ENCODE measurements at regions not wholly inside any gene's neighbourhood (a gene's known extent, or its start where the extent isn't known, plus 50 kb on each side); places are given as distances from the start of the nearest gene placed in this dataset.

GRCh38 chr21:34022627-34023335 lies 50.6 kb upstream of the MRPS6 start (continued):
- TF ChIP-seq ZNF654 (tag by site-specific recombination; IDR thresholded peaks at IDR 0.05; ENCODE audit: low read depth) (no peak), FEZF1 (tag by site-specific recombination; IDR thresholded peaks at IDR 0.05) (0 out of 2 replicates have a peak, but pooled peaks have one; percentile 7)

GRCh38 chr21:34021726-34022125 lies 51.7 kb upstream of the MRPS6 start:
- Histone ChIP-seq H3K9me3 (ENCODE audit: control insufficient read depth, insufficient read depth, low read depth, low read length) (no peaks in the 10 kb centered on the region; the same call in 1 of the 2 replicates), H3K27ac (ENCODE audit: extremely low read depth, low read depth, low read length) (no peak overlapping the region), H3K36me3 (ENCODE audit: control insufficient read depth in 2 of 2, insufficient read depth in 1 of 2, low read length in 2 of 2) (no peaks in the 10 kb centered on the region), H3K4me3 (ENCODE audit: low read depth, low read length) (no peak overlapping the region), H3K4me1 (ENCODE audit: control insufficient read depth, insufficient read depth, low read length) (peaks cover 18% of the 10 kb centered on the region)
- TF ChIP-seq IKZF3 (tag by site-specific recombination; IDR thresholded peaks at IDR 0.05) (no peak), KLF10 (tag by site-specific recombination; IDR thresholded peaks at IDR 0.05) (no peak), ZFP69B (tag by site-specific recombination; IDR thresholded peaks at IDR 0.05) (no peak), ZNF629 (tag by site-specific recombination; IDR thresholded peaks at IDR 0.05) (no peak), ZNF610 (tag by site-specific recombination; IDR thresholded peaks at IDR 0.05; ENCODE audit: borderline replicate concordance) (no peak)
- TF ChIP-seq, protein P1, sequence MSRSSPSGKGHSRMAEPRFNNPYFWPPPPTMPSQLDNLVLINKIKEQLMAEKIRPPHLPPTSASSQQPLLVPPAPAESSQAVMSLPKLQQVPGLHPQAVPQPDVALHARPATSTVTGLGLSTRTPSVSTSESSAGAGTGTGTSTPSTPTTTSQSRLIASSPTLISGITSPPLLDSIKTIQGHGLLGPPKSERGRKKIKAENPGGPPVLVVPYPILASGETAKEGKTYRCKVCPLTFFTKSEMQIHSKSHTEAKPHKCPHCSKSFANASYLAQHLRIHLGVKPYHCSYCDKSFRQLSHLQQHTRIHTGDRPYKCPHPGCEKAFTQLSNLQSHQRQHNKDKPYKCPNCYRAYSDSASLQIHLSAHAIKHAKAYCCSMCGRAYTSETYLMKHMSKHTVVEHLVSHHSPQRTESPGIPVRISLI (tag by site-specific recombination; IDR thresholded peaks at IDR 0.05), result no peak
- ChIA-PET POLR2A (no interaction called here), CTCF (interaction anchor here (1.4 kb wide), 1 partner anchor 19 kb away, joined by 4 read pairs; no protein-coding TSS in a partner anchor)

- H3K27ac ChIP-seq (ENCODE audit: extremely low read depth, low read depth, low read length), result no peak overlapping the region
- TF ChIP-seq SETDB1 (IDR thresholded peaks at IDR 0.05; ENCODE audit: insufficient read length, low read length) (peak; percentile 61), ZNF280D (tag by site-specific recombination; IDR thresholded peaks at IDR 0.05) (peak; percentile 50; the same call in 1 of the 2 replicates), ZBTB1 (tag by site-specific recombination; IDR thresholded peaks at IDR 0.05) (no peak)
- ChIA-PET POLR2A (no interaction called here), CTCF (no interaction called here)
- H3K4me1 ChIP-seq (ENCODE audit: control insufficient read depth, insufficient read depth, low read length), result peaks cover 18% of the 10 kb centered on the region
- H3K9me3 ChIP-seq (ENCODE audit: control insufficient read depth, insufficient read depth, low read depth, low read length), result no peaks in the 10 kb centered on the region; the same call in 1 of the 2 replicates
- no peaks in the 10 kb centered on the region for H3K36me3 ChIP-seq (ENCODE audit: control insufficient read depth in 2 of 2, insufficient read depth in 1 of 2, low read length in 2 of 2)
- H3K4me3 ChIP-seq (ENCODE audit: low read depth, low read length), result no peak overlapping the region
Observed at GRCh38 chr21:34020983-34021553, 52.3 kb upstream of the MRPS6 start.

DNA sequence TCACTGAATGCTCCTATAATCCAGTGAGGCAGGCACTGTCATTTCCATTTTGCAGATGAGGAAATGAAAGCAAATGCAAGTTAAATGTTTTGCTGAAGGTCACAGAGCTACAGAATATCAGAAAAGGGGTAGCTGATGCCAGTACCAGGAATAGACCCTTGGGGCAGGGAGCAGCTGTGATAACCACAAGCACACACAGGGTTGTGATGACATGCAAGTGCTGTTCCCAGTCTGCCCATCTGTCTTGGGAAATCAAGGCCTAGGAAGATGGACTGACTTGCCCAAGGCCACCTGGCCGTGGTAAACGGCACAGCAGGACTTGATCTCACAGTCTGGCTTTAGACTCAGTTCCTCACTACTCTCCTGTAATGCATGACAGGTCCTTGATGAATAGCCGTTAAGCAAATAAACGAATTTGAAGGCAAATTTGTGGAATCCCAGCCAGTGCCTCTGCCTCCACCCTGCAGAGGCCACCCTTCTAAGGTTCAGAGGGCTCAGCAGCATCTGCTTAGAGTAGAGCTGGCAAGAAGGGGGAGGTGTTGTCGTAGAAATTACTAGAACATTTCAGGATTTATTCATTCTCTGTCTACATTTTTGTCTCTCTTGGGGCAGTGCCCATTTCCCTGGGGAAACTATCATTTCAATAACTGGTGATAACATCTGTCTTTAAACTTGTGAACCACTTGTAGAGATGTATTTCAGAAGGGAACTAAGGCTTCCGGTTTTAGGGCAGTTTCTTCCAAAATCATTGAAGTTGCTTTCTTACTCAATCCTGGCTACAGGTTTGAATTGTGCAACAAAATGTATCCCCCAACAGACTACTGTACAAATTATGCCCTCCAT lies 53.2 kb upstream of the MRPS6 start:
- CTCF ChIA-PET, result no interaction called here
- H3K9me3 ChIP-seq (ENCODE audit: control insufficient read depth, insufficient read depth, low read depth, low read length), result no peaks in the 10 kb centered on the region; the same call in 1 of the 2 replicates
- peak; percentile 51 for TF ChIP-seq CTCF (tag by site-specific recombination; IDR thresholded peaks at IDR 0.05)
- TF ChIP-seq ZIC2 (tag by site-specific recombination; IDR thresholded peaks at IDR 0.05), result peak; percentile 40; the same call in 1 of the 2 replicates
- TF ChIP-seq ZNF558 (tag by site-specific recombination; IDR thresholded peaks at IDR 0.05), result no peak
- peak; percentile 54; the same call in 1 of the 2 replicates for TF ChIP-seq TRIM28 (IDR thresholded peaks at IDR 0.05; ENCODE audit: borderline replicate concordance, low read length)
- TF ChIP-seq ZBTB7A (tag by site-specific recombination; IDR thresholded peaks at IDR 0.05; ENCODE audit: low read depth), result no peak
- H3K4me1 ChIP-seq (ENCODE audit: control insufficient read depth, insufficient read depth, low read length), result peaks cover 18% of the 10 kb centered on the region
- H3K36me3 ChIP-seq (ENCODE audit: control insufficient read depth in 2 of 2, insufficient read depth in 1 of 2, low read length in 2 of 2), result no peaks in the 10 kb centered on the region
- H3K4me3 ChIP-seq (ENCODE audit: low read depth, low read length), result no peak overlapping the region
- POLR2A ChIA-PET, result no interaction called here
- H3K27ac ChIP-seq (ENCODE audit: extremely low read depth, low read depth, low read length), result no peak overlapping the region
